Breast epithelium (tissue), 4 donors: ENCODE measurements at regions not wholly inside any gene's neighbourhood (a gene's known extent, or its start where the extent isn't known, plus 50 kb on each side); places are given as distances from the start of the nearest gene placed in this dataset.
"Not testable (repeated sequence)": the region's sequence is repeated elsewhere in the genome, so short reads cannot be mapped to it uniquely, and the experiment has no call there.

ENCODE experiments used
- DNase-seq, 2 donors: peaks; one replicate each; pipeline ENCODE4 v3.0.0-alpha.2; 2019; ENCODE audit warnings: low spot score in 2 of 2
- H3K27ac ChIP-seq, 2 donors: fragments of 200-600 bp; sonication (generic) in 1 of 2; one replicate each; pipeline ENCODE4 v1.5.1; 2016 to 2019; ENCODE audit warnings: mild to moderate bottlenecking in 1 of 2
- H3K27me3 ChIP-seq, 2 donors: fragments of 200-600 bp; sonication (generic) in 1 of 2; one replicate each; pipeline versions ENCODE4 v1.5.1 to v1.6.0; 2017 to 2019; ENCODE audit warnings: control low read depth in 1 of 2, mild to moderate bottlenecking in 1 of 2
- H3K36me3 ChIP-seq: fragments of 200-600 bp; one replicate; pipeline ENCODE4 v1.5.1; 2019
- H3K4me1 ChIP-seq, 2 donors: fragments of 200-600 bp; sonication (generic); one replicate each; pipeline ENCODE4 v1.5.1; 2016 to 2019; ENCODE audit warnings: control low read depth in 1 of 2
- H3K4me3 ChIP-seq, 3 donors: fragments of 200-600 bp; sonication (generic); 1 replicate in 2 of 3; 2 replicates in 1 of 3; pipeline ENCODE4 v1.5.1; 2016 to 2019; ENCODE audit warnings: mild to moderate bottlenecking in 3 of 3, moderate library complexity in 2 of 3
- H3K9me3 ChIP-seq, 2 donors: fragments of 200-600 bp; sonication (generic) in 1 of 2; one replicate each; pipeline ENCODE4 v1.5.1; 2016 to 2019; ENCODE audit warnings: control low read depth in 1 of 2
- POLR2A ChIP-seq: fragments of 450-650 bp; IDR thresholded peaks from one replicate; pipeline ENCODE4 v1.6.1; 2016; ENCODE audit warnings: antibody characterized with exemption, mild to moderate bottlenecking, moderate library complexity
- POLR2AphosphoS5 ChIP-seq, 3 donors: sonication (generic); formaldehyde crosslinking; IDR thresholded peaks; one replicate each; pipeline ENCODE4 v1.6.1; 2017; ENCODE audit warnings: antibody characterized with exemption in 3 of 3
- intact Hi-C: fragments of 100-400 bp; cut with DNase I; formaldehyde crosslinking; loops from one replicate; pipeline ENCODE4 v1.15.1; 2023; ENCODE audit warnings: low total_unique reads
- TF ChIP-seq, protein P1 (sequence below), 3 donors: fragments of 450-650 bp; IDR thresholded peaks; one replicate each; pipeline ENCODE4 v1.5.1; 2016 to 2017; ENCODE audit warnings: antibody characterized with exemption in 3 of 3, mild to moderate bottlenecking in 3 of 3, moderate library complexity in 3 of 3

- TF ChIP-seq POLR2A (no peak), POLR2AphosphoS5 (IDR thresholded peaks at IDR 0.05) (no peak)
- TF ChIP-seq, protein P1, sequence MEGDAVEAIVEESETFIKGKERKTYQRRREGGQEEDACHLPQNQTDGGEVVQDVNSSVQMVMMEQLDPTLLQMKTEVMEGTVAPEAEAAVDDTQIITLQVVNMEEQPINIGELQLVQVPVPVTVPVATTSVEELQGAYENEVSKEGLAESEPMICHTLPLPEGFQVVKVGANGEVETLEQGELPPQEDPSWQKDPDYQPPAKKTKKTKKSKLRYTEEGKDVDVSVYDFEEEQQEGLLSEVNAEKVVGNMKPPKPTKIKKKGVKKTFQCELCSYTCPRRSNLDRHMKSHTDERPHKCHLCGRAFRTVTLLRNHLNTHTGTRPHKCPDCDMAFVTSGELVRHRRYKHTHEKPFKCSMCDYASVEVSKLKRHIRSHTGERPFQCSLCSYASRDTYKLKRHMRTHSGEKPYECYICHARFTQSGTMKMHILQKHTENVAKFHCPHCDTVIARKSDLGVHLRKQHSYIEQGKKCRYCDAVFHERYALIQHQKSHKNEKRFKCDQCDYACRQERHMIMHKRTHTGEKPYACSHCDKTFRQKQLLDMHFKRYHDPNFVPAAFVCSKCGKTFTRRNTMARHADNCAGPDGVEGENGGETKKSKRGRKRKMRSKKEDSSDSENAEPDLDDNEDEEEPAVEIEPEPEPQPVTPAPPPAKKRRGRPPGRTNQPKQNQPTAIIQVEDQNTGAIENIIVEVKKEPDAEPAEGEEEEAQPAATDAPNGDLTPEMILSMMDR (IDR thresholded peaks at IDR 0.05), result no peak
- Histone ChIP-seq H3K4me1 (no peaks in the 10 kb centered on the region), H3K27ac (no peak overlapping the region), H3K4me3 (no peak overlapping the region), H3K27me3 (no peaks in the 10 kb centered on the region), H3K9me3 (no peaks in the 10 kb centered on the region), H3K36me3 (no peaks in the 10 kb centered on the region)
- no peak for DNase-seq
- intact Hi-C loops, result no loop called here
Measured at GRCh38 chr16:59826767-59827166, 1092.7 kb upstream of the GOT2 start.

DNA sequence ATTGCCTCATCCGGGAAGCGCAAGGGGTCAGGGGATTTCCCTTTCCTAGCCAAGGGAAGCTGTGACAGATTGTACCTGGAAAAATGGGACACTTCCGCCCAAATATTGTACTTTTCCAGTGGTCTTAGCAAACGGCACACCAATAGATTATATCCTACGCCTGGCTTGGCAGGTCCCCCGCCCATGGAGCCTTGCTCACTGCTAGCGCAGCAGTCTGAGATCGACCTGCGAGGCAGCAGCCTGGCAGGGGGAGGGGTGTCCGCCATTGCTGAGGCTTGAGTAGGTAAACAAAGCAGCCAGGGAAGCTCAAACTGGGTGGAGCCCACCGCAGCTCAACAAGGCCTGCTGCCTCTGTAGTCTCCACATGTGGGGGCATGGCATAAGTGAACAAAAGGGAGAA, 1075.4 kb upstream of the GOT2 start:
- H3K9me3 ChIP-seq, DNase-seq, intact Hi-C loops, H3K27me3 ChIP-seq, H3K4me1 ChIP-seq, H3K36me3 ChIP-seq, H3K4me3 ChIP-seq, H3K27ac ChIP-seq: not testable (repeated sequence)

- peaks cover 0 to 6% of the 10 kb centered on the region in 2 donors for H3K9me3 ChIP-seq
Measured at GRCh38 chr16:59783191-59783590, 1049.1 kb upstream of the GOT2 start.

GRCh38 chr16:59773330-59773729, 1039.2 kb upstream of the GOT2 start:
- no peak for DNase-seq
- Histone ChIP-seq H3K36me3 (no peaks in the 10 kb centered on the region), H3K27ac (no peak overlapping the region), H3K9me3 (peaks cover 0 to 4% of the 10 kb centered on the region in 2 donors), H3K4me1 (no peaks in the 10 kb centered on the region), H3K4me3 (no peak overlapping the region), H3K27me3 (no peaks in the 10 kb centered on the region)
- intact Hi-C loops, result no loop called here
- no peak for TF ChIP-seq POLR2A
- no peak for TF ChIP-seq POLR2AphosphoS5 (IDR thresholded peaks at IDR 0.05)
- TF ChIP-seq, protein P1 (IDR thresholded peaks at IDR 0.05), result no peak

More at GRCh38 chr16:59783191-59783590, 1049.1 kb upstream of the GOT2 start:
- no peak overlapping the region for H3K27ac ChIP-seq
- H3K27me3 ChIP-seq, result no peaks in the 10 kb centered on the region
- no peaks in the 10 kb centered on the region for H3K36me3 ChIP-seq
- H3K4me1 ChIP-seq, result no peaks in the 10 kb centered on the region
- H3K4me3 ChIP-seq, result no peak overlapping the region
- DNase-seq, result no peak
- TF ChIP-seq POLR2A, result no peak
- TF ChIP-seq, protein P1 (IDR thresholded peaks at IDR 0.05), result no peak
- no peak for TF ChIP-seq POLR2AphosphoS5 (IDR thresholded peaks at IDR 0.05)
- intact Hi-C loops, result no loop called here

GRCh38 chr16:59759296-59759695, 1025.2 kb upstream of the GOT2 start:
- no peak overlapping the region for H3K4me3 ChIP-seq
- intact Hi-C loops, result no loop called here
- DNase-seq, result no peak
- H3K9me3 ChIP-seq, result peaks cover 4 to 5% of the 10 kb centered on the region in 2 donors
- no peaks in the 10 kb centered on the region for H3K36me3 ChIP-seq
- H3K27me3 ChIP-seq, result no peaks in the 10 kb centered on the region
- no peak overlapping the region for H3K27ac ChIP-seq
- no peaks in the 10 kb centered on the region for H3K4me1 ChIP-seq
- TF ChIP-seq, protein P1 (IDR thresholded peaks at IDR 0.05), result no peak
- TF ChIP-seq POLR2AphosphoS5 (IDR thresholded peaks at IDR 0.05), result no peak
- no peak for TF ChIP-seq POLR2A

DNA sequence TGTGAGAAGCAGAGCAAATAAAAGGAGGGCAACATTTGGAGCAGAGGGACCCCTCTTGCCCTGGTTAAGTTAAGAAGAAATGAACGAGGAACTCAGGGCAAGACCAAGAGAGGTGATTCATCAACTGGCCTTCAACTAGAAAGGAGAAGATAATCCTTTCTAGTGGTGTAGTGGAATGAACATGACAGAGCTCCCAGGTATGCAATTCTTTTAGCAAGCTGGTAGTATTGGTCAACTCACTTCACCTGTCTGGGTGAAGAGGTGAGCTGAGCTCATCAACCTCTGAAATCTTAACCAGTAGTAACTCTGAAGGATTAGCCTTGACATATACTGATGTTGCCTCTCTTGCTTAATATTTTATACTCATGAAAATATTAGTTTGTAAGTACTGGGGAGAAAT, 1024.7 kb upstream of the GOT2 start:
- DNase-seq, result no peak
- Histone ChIP-seq H3K27me3 (no peaks in the 10 kb centered on the region), H3K4me1 (no peaks in the 10 kb centered on the region), H3K27ac (no peak overlapping the region), H3K9me3 (peaks cover under 1 to 4% of the 10 kb centered on the region in 2 donors), H3K4me3 (no peak overlapping the region), H3K36me3 (no peaks in the 10 kb centered on the region)
- no peak for TF ChIP-seq POLR2AphosphoS5 (IDR thresholded peaks at IDR 0.05)
- intact Hi-C loops, result no loop called here
